ENCODE measurements at regions not wholly inside any gene's neighbourhood (a gene's known extent, or its start where the extent isn't known, plus 50 kb on each side); places are given as distances from the start of the nearest gene placed in this dataset.
"Not testable (repeated sequence)": the region's sequence is repeated elsewhere in the genome, so short reads cannot be mapped to it uniquely, and the experiment has no call there.

- not testable (repeated sequence) for H3K4me3 Mint-ChIP-seq, H3K9me3 Mint-ChIP-seq, H3K27ac Mint-ChIP-seq, H3K36me3 Mint-ChIP-seq, H3K27me3 Mint-ChIP-seq, H3K4me1 Mint-ChIP-seq
Measured at GRCh38 chr7:6962871-6963270, 136.8 kb upstream of the CCZ1B start.

GRCh38 chr7:6965051-6965450 is 139.0 kb upstream of the CCZ1B start:
- not testable (repeated sequence) for H3K36me3 Mint-ChIP-seq, H3K27ac Mint-ChIP-seq, H3K9me3 Mint-ChIP-seq, H3K4me3 Mint-ChIP-seq, H3K27me3 Mint-ChIP-seq, H3K4me1 Mint-ChIP-seq

GRCh38 chr7:6970180-6970579 is 144.1 kb upstream of the CCZ1B start:
- H3K4me1 Mint-ChIP-seq, H3K9me3 Mint-ChIP-seq, H3K36me3 Mint-ChIP-seq, H3K27me3 Mint-ChIP-seq, H3K4me3 Mint-ChIP-seq, H3K27ac Mint-ChIP-seq: not testable (repeated sequence)

GRCh38 chr7:6974876-6975275 is 148.8 kb upstream of the CCZ1B start:
- not testable (repeated sequence) for H3K27ac Mint-ChIP-seq, H3K9me3 Mint-ChIP-seq, H3K4me3 Mint-ChIP-seq, H3K4me1 Mint-ChIP-seq, H3K27me3 Mint-ChIP-seq, H3K36me3 Mint-ChIP-seq

- H3K27ac Mint-ChIP-seq, H3K36me3 Mint-ChIP-seq, H3K9me3 Mint-ChIP-seq, H3K27me3 Mint-ChIP-seq, H3K4me1 Mint-ChIP-seq, H3K4me3 Mint-ChIP-seq: not testable (repeated sequence)
Measured at GRCh38 chr7:6975346-6975745, 149.3 kb upstream of the CCZ1B start.

GRCh38 chr7:6977368-6977767 is 151.3 kb upstream of the CCZ1B start:
- not testable (repeated sequence) for H3K9me3 Mint-ChIP-seq

GRCh38 chr7:6978326-6978725 is 152.3 kb upstream of the CCZ1B start:
- not testable (repeated sequence) for H3K27me3 Mint-ChIP-seq, H3K9me3 Mint-ChIP-seq, H3K4me1 Mint-ChIP-seq, H3K4me3 Mint-ChIP-seq, H3K27ac Mint-ChIP-seq, H3K36me3 Mint-ChIP-seq

More at GRCh38 chr7:6977368-6977767, 151.3 kb upstream of the CCZ1B start:
- not testable (repeated sequence) for H3K36me3 Mint-ChIP-seq, H3K27me3 Mint-ChIP-seq, H3K4me3 Mint-ChIP-seq, H3K4me1 Mint-ChIP-seq, H3K27ac Mint-ChIP-seq

GRCh38 chr7:6979456-6979855 is 153.4 kb upstream of the CCZ1B start:
- not testable (repeated sequence) for H3K36me3 Mint-ChIP-seq, H3K4me3 Mint-ChIP-seq, H3K4me1 Mint-ChIP-seq, H3K27me3 Mint-ChIP-seq, H3K27ac Mint-ChIP-seq, H3K9me3 Mint-ChIP-seq

GRCh38 chr7:6982375-6982774 is 156.3 kb upstream of the CCZ1B start:
- H3K4me3 Mint-ChIP-seq, H3K27me3 Mint-ChIP-seq, H3K27ac Mint-ChIP-seq, H3K4me1 Mint-ChIP-seq, H3K36me3 Mint-ChIP-seq, H3K9me3 Mint-ChIP-seq: not testable (repeated sequence)

- H3K4me3 Mint-ChIP-seq, H3K27ac Mint-ChIP-seq, H3K36me3 Mint-ChIP-seq: not testable (repeated sequence)
Measured at GRCh38 chr7:6986892-6987291, 160.8 kb upstream of the CCZ1B start.

GRCh38 chr7:6988608-6989007 is 162.5 kb upstream of the CCZ1B start:
- H3K27me3 Mint-ChIP-seq, H3K27ac Mint-ChIP-seq, H3K36me3 Mint-ChIP-seq, H3K4me3 Mint-ChIP-seq, H3K9me3 Mint-ChIP-seq: not testable (repeated sequence)
- peaks cover 16% of the 10 kb centered on the region for H3K4me1 Mint-ChIP-seq

More at GRCh38 chr7:6986892-6987291, 160.8 kb upstream of the CCZ1B start:
- H3K4me1 Mint-ChIP-seq = peaks cover 16% of the 10 kb centered on the region
- H3K9me3 Mint-ChIP-seq, H3K27me3 Mint-ChIP-seq: not testable (repeated sequence)

- H3K9me3 Mint-ChIP-seq, H3K27me3 Mint-ChIP-seq, H3K36me3 Mint-ChIP-seq, H3K27ac Mint-ChIP-seq, H3K4me3 Mint-ChIP-seq: not testable (repeated sequence)
- peaks cover 16% of the 10 kb centered on the region for H3K4me1 Mint-ChIP-seq
Measured at GRCh38 chr7:6989968-6990367, 163.9 kb upstream of the CCZ1B start.

- not testable (repeated sequence) for H3K36me3 Mint-ChIP-seq, H3K27me3 Mint-ChIP-seq, H3K9me3 Mint-ChIP-seq
- Mint-ChIP-seq H3K27ac (peak overlapping the region; percentile 33), H3K4me3 (peak overlapping the region; percentile 69), H3K4me1 (peaks cover 16% of the 10 kb centered on the region)
Measured at GRCh38 chr7:6990426-6991152, 164.5 kb upstream of the CCZ1B start.

GRCh38 chr7:6991169-6991611 is 165.1 kb upstream of the CCZ1B start:
- Mint-ChIP-seq H3K4me1 (peaks cover 16% of the 10 kb centered on the region), H3K27ac (peak overlapping the region; percentile 57), H3K4me3 (peak overlapping the region; percentile 69)
- not testable (repeated sequence) for H3K36me3 Mint-ChIP-seq, H3K27me3 Mint-ChIP-seq, H3K9me3 Mint-ChIP-seq

- not testable (repeated sequence) for H3K9me3 Mint-ChIP-seq, H3K27me3 Mint-ChIP-seq, H3K36me3 Mint-ChIP-seq
- peak overlapping the region; percentile 57 for H3K27ac Mint-ChIP-seq
- H3K4me3 Mint-ChIP-seq = peak overlapping the region; percentile 69
- H3K4me1 Mint-ChIP-seq = peaks cover 16% of the 10 kb centered on the region
Measured at GRCh38 chr7:6991686-6992085, 165.6 kb upstream of the CCZ1B start.

GRCh38 chr7:6992133-6992532 is 166.1 kb upstream of the CCZ1B start:
- not testable (repeated sequence) for H3K36me3 Mint-ChIP-seq

GRCh38 chr7:6995026-6995425 is 169.0 kb upstream of the CCZ1B start:
- H3K27ac Mint-ChIP-seq, H3K27me3 Mint-ChIP-seq, H3K36me3 Mint-ChIP-seq, H3K4me3 Mint-ChIP-seq, H3K9me3 Mint-ChIP-seq: not testable (repeated sequence)
- H3K4me1 Mint-ChIP-seq = peaks cover 16% of the 10 kb centered on the region

More at GRCh38 chr7:6992133-6992532, 166.1 kb upstream of the CCZ1B start:
- H3K27ac Mint-ChIP-seq, H3K9me3 Mint-ChIP-seq, H3K27me3 Mint-ChIP-seq, H3K4me3 Mint-ChIP-seq: not testable (repeated sequence)
- peaks cover 16% of the 10 kb centered on the region for H3K4me1 Mint-ChIP-seq

Data from activated naive CD4-positive, alpha-beta T cell treated with anti-CD3 and anti-CD28 coated beads, Interleukin-2, amount 50 U/mL, for 24 hours (primary cell).